ENCODE measurements at regions not wholly inside any gene's neighbourhood (a gene's known extent, or its start where the extent isn't known, plus 50 kb on each side); places are given as distances from the start of the nearest gene placed in this dataset.

GRCh38 chr7:101729241-101729883 lies 88.1 kb upstream of the CUX1 start:
- Histone ChIP-seq H2AFZ (ENCODE audit: control insufficient read depth, low read depth, low read length) (no peak overlapping the region), H3K4me3 (no peak overlapping the region), H3K4me1 (ENCODE audit: control insufficient read depth, insufficient read depth, low read length) (peaks cover 9% of the 10 kb centered on the region), H3K9ac (ENCODE audit: control insufficient read depth, insufficient read depth, low read length) (no peak overlapping the region), H3K9me3 (replicated peaks; ENCODE audit: control insufficient read depth, insufficient read depth, low read length) (no peaks in the 10 kb centered on the region), H4K20me1 (ENCODE audit: control insufficient read depth, insufficient read depth) (no peaks in the 10 kb centered on the region), H3K36me3 (ENCODE audit: control insufficient read depth in 2 of 2, insufficient read depth in 2 of 2, low read length in 1 of 2) (no peaks in the 10 kb centered on the region), H3K79me2 (ENCODE audit: control insufficient read depth, insufficient read depth, low read length) (no peaks in the 10 kb centered on the region), H3K4me2 (ENCODE audit: control insufficient read depth, insufficient read depth) (no peak overlapping the region), H3K27me3 (replicated peaks in 1 of 2; ENCODE audit: control insufficient read depth in 2 of 2, insufficient read depth in 2 of 2, low read length in 1 of 2) (no peaks in the 10 kb centered on the region), H3K27ac (ENCODE audit: control insufficient read depth, insufficient read depth) (no peak overlapping the region)
- TF ChIP-seq TCF12 (IDR thresholded peaks at IDR 0.05; ENCODE audit: low read depth, low read length) (no peak), BMI1 (IDR thresholded peaks at IDR 0.05; ENCODE audit: borderline replicate concordance) (no peak), ETV6 (conservative IDR thresholded peaks at IDR 0.05 in 1 of 2, IDR thresholded peaks at IDR 0.05 in 1 of 2; ENCODE audit: borderline replicate concordance in 1 of 2, low read depth in 1 of 2) (no peak), POLR2AphosphoS5 (IDR thresholded peaks at IDR 0.05; ENCODE audit: low read length) (no peak), CEBPZ (IDR thresholded peaks at IDR 0.05; ENCODE audit: low read depth, low read length) (no peak), E2F4 (IDR thresholded peaks at IDR 0.05; ENCODE audit: low read depth, low read length) (no peak)
- TF ChIP-seq, protein P1, sequence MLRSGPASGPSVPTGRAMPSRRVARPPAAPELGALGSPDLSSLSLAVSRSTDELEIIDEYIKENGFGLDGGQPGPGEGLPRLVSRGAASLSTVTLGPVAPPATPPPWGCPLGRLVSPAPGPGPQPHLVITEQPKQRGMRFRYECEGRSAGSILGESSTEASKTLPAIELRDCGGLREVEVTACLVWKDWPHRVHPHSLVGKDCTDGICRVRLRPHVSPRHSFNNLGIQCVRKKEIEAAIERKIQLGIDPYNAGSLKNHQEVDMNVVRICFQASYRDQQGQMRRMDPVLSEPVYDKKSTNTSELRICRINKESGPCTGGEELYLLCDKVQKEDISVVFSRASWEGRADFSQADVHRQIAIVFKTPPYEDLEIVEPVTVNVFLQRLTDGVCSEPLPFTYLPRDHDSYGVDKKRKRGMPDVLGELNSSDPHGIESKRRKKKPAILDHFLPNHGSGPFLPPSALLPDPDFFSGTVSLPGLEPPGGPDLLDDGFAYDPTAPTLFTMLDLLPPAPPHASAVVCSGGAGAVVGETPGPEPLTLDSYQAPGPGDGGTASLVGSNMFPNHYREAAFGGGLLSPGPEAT (IDR thresholded peaks at IDR 0.05; ENCODE audit: low read depth), result no peak
- TF ChIP-seq, protein P2, sequence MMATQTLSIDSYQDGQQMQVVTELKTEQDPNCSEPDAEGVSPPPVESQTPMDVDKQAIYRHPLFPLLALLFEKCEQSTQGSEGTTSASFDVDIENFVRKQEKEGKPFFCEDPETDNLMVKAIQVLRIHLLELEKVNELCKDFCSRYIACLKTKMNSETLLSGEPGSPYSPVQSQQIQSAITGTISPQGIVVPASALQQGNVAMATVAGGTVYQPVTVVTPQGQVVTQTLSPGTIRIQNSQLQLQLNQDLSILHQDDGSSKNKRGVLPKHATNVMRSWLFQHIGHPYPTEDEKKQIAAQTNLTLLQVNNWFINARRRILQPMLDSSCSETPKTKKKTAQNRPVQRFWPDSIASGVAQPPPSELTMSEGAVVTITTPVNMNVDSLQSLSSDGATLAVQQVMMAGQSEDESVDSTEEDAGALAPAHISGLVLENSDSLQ (IDR thresholded peaks at IDR 0.05), result no peak
- TF ChIP-seq, protein P3, sequence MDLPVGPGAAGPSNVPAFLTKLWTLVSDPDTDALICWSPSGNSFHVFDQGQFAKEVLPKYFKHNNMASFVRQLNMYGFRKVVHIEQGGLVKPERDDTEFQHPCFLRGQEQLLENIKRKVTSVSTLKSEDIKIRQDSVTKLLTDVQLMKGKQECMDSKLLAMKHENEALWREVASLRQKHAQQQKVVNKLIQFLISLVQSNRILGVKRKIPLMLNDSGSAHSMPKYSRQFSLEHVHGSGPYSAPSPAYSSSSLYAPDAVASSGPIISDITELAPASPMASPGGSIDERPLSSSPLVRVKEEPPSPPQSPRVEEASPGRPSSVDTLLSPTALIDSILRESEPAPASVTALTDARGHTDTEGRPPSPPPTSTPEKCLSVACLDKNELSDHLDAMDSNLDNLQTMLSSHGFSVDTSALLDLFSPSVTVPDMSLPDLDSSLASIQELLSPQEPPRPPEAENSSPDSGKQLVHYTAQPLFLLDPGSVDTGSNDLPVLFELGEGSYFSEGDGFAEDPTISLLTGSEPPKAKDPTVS (IDR thresholded peaks at IDR 0.05; ENCODE audit: low read depth, low read length), result no peak
- WGBS (ENCODE audit: insufficient coverage, insufficient replicate concordance, low lambda C conversion rate, missing lambda C conversion rate), result 64% methylated on average over 15 of the region's 15 CpGs
- SMC1A ChIA-PET (ENCODE audit: uncharacterized antibody, unreplicated experiment), result interaction anchor here (1.0 kb wide), 1 partner anchor 40 kb away, joined by 3 read pairs; no protein-coding TSS in a partner anchor
- POLR2A ChIA-PET, result interaction anchor here (0.7 kb wide), 1 partner anchor 250 kb away, joined by 3 read pairs; no protein-coding TSS in a partner anchor
- DNase-seq (ENCODE audit: low read depth, low spot score), result no peak
- ATAC-seq, result no peak
- in situ Hi-C loops (cut with MboI) (no loop called here), intact Hi-C loops (cut with micrococcal nuclease; ENCODE audit: unreplicated experiment) (no loop called here)
- no TSS peak for BruUV-seq (replicated peaks)
- RAD21 ChIA-PET (ENCODE audit: unreplicated experiment), result no interaction called here
- CTCF ChIA-PET, result no interaction called here
- no peak for FAIRE-seq
